ENCODE measurements at regions not wholly inside any gene's neighbourhood (a gene's known extent, or its start where the extent isn't known, plus 50 kb on each side); places are given as distances from the start of the nearest gene placed in this dataset.
"Not testable (repeated sequence)": the region's sequence is repeated elsewhere in the genome, so short reads cannot be mapped to it uniquely, and the experiment has no call there.

DNA sequence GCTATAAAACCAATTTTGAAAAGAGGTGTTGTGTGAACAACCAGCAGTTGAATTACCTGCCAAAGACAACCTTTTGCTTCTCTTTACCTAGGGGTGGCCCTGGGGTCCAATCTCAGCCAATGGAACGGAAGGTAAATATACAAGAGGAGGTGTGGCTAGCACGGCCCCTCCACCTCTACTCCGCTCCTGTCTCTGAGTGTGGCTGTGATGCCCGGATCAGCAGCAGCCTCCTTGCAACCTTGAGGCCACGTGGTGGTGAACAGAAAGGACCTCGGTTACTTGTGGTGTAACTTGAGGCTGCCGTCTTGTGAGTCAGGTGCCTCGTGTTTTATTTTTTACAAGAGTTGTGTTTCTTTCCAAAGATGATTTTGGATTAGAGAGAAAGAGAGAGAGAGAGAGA, 121.5 kb upstream of the PPP2R3B start:
- Histone ChIP-seq H2AFZ (ENCODE audit: low read length) (no peak overlapping the region), H3K79me2 (ENCODE audit: control insufficient read depth, insufficient read depth, low read length) (no peaks in the 10 kb centered on the region), H3K9me3 (ENCODE audit: control insufficient read depth, insufficient read depth, low read depth, low read length) (no peaks in the 10 kb centered on the region), H3K4me2 (ENCODE audit: extremely low read depth, insufficient read depth, low read length) (no peak overlapping the region), H3K4me1 (ENCODE audit: control insufficient read depth, extremely low read depth, insufficient read depth, low read length) (no peaks in the 10 kb centered on the region), H3K9ac (ENCODE audit: insufficient read depth, low read length) (no peak overlapping the region), H3K4me3 (replicated peaks in 1 of 4; ENCODE audit: control extremely low read depth in 1 of 4, insufficient read depth in 1 of 4, low read depth in 3 of 4, low read length in 4 of 4) (no peak overlapping the region), H3K27me3 (ENCODE audit: control insufficient read depth, insufficient read depth, low read length) (no peaks in the 10 kb centered on the region), H3K27ac (ENCODE audit: insufficient read depth, low read length) (no peak overlapping the region), H3K36me3 (ENCODE audit: control insufficient read depth, insufficient read depth, low read length) (no peaks in the 10 kb centered on the region), H4K20me1 (ENCODE audit: control insufficient read depth, extremely low read depth, insufficient read depth, low read length) (no peaks in the 10 kb centered on the region)
- no peak for DNase-seq (ENCODE audit: low read depth in 2 of 2)
- TF ChIP-seq, protein P1, sequence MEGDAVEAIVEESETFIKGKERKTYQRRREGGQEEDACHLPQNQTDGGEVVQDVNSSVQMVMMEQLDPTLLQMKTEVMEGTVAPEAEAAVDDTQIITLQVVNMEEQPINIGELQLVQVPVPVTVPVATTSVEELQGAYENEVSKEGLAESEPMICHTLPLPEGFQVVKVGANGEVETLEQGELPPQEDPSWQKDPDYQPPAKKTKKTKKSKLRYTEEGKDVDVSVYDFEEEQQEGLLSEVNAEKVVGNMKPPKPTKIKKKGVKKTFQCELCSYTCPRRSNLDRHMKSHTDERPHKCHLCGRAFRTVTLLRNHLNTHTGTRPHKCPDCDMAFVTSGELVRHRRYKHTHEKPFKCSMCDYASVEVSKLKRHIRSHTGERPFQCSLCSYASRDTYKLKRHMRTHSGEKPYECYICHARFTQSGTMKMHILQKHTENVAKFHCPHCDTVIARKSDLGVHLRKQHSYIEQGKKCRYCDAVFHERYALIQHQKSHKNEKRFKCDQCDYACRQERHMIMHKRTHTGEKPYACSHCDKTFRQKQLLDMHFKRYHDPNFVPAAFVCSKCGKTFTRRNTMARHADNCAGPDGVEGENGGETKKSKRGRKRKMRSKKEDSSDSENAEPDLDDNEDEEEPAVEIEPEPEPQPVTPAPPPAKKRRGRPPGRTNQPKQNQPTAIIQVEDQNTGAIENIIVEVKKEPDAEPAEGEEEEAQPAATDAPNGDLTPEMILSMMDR (conservative IDR thresholded peaks at IDR 0.05 in 1 of 2, IDR thresholded peaks at IDR 0.05 in 1 of 2; ENCODE audit: low read depth in 1 of 2, low read length in 2 of 2): no peak
- TF ChIP-seq EZH2 (IDR thresholded peaks at IDR 0.05; ENCODE audit: low read length, missing control alignments): no peak

DNA sequence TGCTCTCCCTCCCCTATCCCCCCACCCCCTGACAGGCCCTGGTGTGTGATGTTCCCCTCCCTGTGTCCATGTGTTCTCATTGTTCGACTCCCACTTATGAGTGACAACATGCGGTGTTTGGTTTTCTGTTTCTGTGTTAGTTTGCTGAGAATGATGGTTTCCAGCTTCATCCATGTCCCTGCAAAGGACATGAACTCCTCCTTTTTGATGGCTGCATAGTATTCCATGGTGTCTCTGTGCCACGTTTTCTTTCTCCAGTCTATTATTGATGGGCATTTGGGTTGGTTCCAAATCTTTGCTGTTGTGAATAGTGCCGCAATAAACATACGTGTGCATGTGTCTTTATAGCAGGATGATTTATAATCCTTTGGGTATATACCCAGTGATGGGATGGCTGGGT, 121.8 kb upstream of the SHOX start:
- not testable (repeated sequence) for H3K27ac ChIP-seq (ENCODE audit: insufficient read depth, low read length); H2AFZ ChIP-seq (ENCODE audit: low read length); H3K36me3 ChIP-seq (ENCODE audit: control insufficient read depth, insufficient read depth, low read length); H3K4me1 ChIP-seq (ENCODE audit: control insufficient read depth, extremely low read depth, insufficient read depth, low read length); H3K27me3 ChIP-seq (ENCODE audit: control insufficient read depth, insufficient read depth, low read length); H3K79me2 ChIP-seq (ENCODE audit: control insufficient read depth, insufficient read depth, low read length); H3K9me3 ChIP-seq (ENCODE audit: control insufficient read depth, insufficient read depth, low read depth, low read length); DNase-seq (ENCODE audit: low read depth in 2 of 2); H4K20me1 ChIP-seq (ENCODE audit: control insufficient read depth, extremely low read depth, insufficient read depth, low read length); H3K4me2 ChIP-seq (ENCODE audit: extremely low read depth, insufficient read depth, low read length); H3K4me3 ChIP-seq (replicated peaks in 1 of 4; ENCODE audit: control extremely low read depth in 1 of 4, insufficient read depth in 1 of 4, low read depth in 3 of 4, low read length in 4 of 4); H3K9ac ChIP-seq (ENCODE audit: insufficient read depth, low read length)

DNA sequence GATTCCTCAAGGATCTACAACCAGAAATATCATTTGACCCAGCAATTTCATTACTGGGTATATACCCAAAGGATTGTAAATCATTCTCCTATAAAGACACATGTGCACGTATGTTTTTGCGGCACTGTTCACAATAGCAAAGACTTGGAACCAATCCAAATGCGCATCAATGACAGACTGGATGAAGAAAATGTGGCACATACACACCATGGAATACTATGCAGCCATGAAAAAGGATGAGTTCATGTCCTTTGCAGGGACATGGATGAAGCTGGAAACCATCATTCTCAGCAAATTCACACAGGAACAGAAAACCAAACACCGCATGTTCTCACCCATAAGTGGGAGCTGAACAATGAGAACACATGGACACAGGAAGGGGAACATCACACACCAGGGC, 119.5 kb upstream of the SHOX start:
- H3K9me3 ChIP-seq (ENCODE audit: control insufficient read depth, insufficient read depth, low read depth, low read length); H2AFZ ChIP-seq (ENCODE audit: low read length); DNase-seq (ENCODE audit: low read depth in 2 of 2); H3K27ac ChIP-seq (ENCODE audit: insufficient read depth, low read length); H3K79me2 ChIP-seq (ENCODE audit: control insufficient read depth, insufficient read depth, low read length); H3K4me1 ChIP-seq (ENCODE audit: control insufficient read depth, extremely low read depth, insufficient read depth, low read length); H3K9ac ChIP-seq (ENCODE audit: insufficient read depth, low read length); H3K4me2 ChIP-seq (ENCODE audit: extremely low read depth, insufficient read depth, low read length); H3K27me3 ChIP-seq (ENCODE audit: control insufficient read depth, insufficient read depth, low read length); H3K4me3 ChIP-seq (replicated peaks in 1 of 4; ENCODE audit: control extremely low read depth in 1 of 4, insufficient read depth in 1 of 4, low read depth in 3 of 4, low read length in 4 of 4); H3K36me3 ChIP-seq (ENCODE audit: control insufficient read depth, insufficient read depth, low read length); H4K20me1 ChIP-seq (ENCODE audit: control insufficient read depth, extremely low read depth, insufficient read depth, low read length): not testable (repeated sequence)

DNA sequence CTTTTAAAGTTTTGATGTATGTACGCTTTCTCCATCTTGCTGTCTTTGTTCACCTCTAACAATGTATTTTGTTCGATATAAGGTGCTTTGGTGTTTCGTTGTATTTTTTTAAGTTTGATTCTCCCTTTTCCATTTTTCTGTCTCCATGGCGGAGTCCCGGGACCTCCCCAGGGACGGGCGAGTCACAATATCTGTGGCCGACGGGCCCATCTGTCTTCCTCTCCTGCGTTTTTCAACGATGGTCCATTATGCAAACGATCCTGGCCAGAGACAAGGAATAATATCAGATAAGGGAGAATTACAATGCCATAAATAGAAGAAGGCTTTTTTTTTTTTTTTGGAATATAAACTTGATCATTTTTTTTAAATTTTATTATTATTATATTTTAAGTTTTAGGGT, 112.3 kb upstream of the SHOX start:
- H3K27me3 ChIP-seq (ENCODE audit: control insufficient read depth, insufficient read depth, low read length): no peaks in the 10 kb centered on the region
- no peaks in the 10 kb centered on the region for H4K20me1 ChIP-seq (ENCODE audit: control insufficient read depth, extremely low read depth, insufficient read depth, low read length)
- no peak overlapping the region for H3K4me3 ChIP-seq (replicated peaks in 1 of 4; ENCODE audit: control extremely low read depth in 1 of 4, insufficient read depth in 1 of 4, low read depth in 3 of 4, low read length in 4 of 4)
- no peaks in the 10 kb centered on the region for H3K79me2 ChIP-seq (ENCODE audit: control insufficient read depth, insufficient read depth, low read length)
- DNase-seq (ENCODE audit: low read depth in 2 of 2): no peak
- H3K9me3 ChIP-seq (ENCODE audit: control insufficient read depth, insufficient read depth, low read depth, low read length): no peaks in the 10 kb centered on the region
- no peaks in the 10 kb centered on the region for H3K4me1 ChIP-seq (ENCODE audit: control insufficient read depth, extremely low read depth, insufficient read depth, low read length)
- no peak overlapping the region for H3K4me2 ChIP-seq (ENCODE audit: extremely low read depth, insufficient read depth, low read length)
- H3K36me3 ChIP-seq (ENCODE audit: control insufficient read depth, insufficient read depth, low read length): no peaks in the 10 kb centered on the region
- H3K9ac ChIP-seq (ENCODE audit: insufficient read depth, low read length): no peak overlapping the region
- no peak overlapping the region for H3K27ac ChIP-seq (ENCODE audit: insufficient read depth, low read length)
- no peak overlapping the region for H2AFZ ChIP-seq (ENCODE audit: low read length)
- TF ChIP-seq EZH2 (IDR thresholded peaks at IDR 0.05; ENCODE audit: low read length, missing control alignments): no peak
- TF ChIP-seq, protein P1 (conservative IDR thresholded peaks at IDR 0.05 in 1 of 2, IDR thresholded peaks at IDR 0.05 in 1 of 2; ENCODE audit: low read depth in 1 of 2, low read length in 2 of 2): no peak

All from fibroblast of lung (primary cell).